ENCODE measurements at regions not wholly inside any gene's neighbourhood (a gene's known extent, or its start where the extent isn't known, plus 50 kb on each side); places are given as distances from the start of the nearest gene placed in this dataset.

- no peak for DNase-seq
These were observed 331.1 kb downstream of the RND3 start for GRCh38 chr2:150156415-150156814.

- no peak for DNase-seq
These were observed 333.1 kb downstream of the RND3 start for GRCh38 chr2:150154308-150154797.

GRCh38 chr2:150153646-150154307 lies 333.7 kb downstream of the RND3 start:
- DNase-seq: no peak

GRCh38 chr2:150152230-150152629 lies 335.2 kb downstream of the RND3 start:
- no peak for DNase-seq

GRCh38 chr2:150150144-150150543 lies 337.3 kb downstream of the RND3 start:
- no peak for DNase-seq

- DNase-seq: no peak
These were observed 339.4 kb downstream of the RND3 start for GRCh38 chr2:150147889-150148683.

- no peak for DNase-seq
These were observed 340.6 kb downstream of the RND3 start for GRCh38 chr2:150146879-150147278.

- no peak for DNase-seq
These were observed 342.2 kb downstream of the RND3 start for GRCh38 chr2:150145299-150145692.

GRCh38 chr2:150144546-150145298 lies 342.7 kb downstream of the RND3 start:
- no peak for DNase-seq

GRCh38 chr2:150143087-150143536 lies 344.4 kb downstream of the RND3 start:
- DNase-seq: no peak

GRCh38 chr2:150142561-150142960 lies 344.9 kb downstream of the RND3 start:
- no peak for DNase-seq

GRCh38 chr2:150141226-150142001 lies 346.1 kb downstream of the RND3 start:
- peak; percentile 7 for DNase-seq

GRCh38 chr2:150140777-150141176 lies 346.7 kb downstream of the RND3 start:
- DNase-seq: no peak

GRCh38 chr2:150138587-150138986 lies 348.9 kb downstream of the RND3 start:
- no peak for DNase-seq

GRCh38 chr2:150137338-150138069 lies 350.0 kb downstream of the RND3 start:
- DNase-seq: no peak

- no peak for DNase-seq
These were observed 350.6 kb downstream of the RND3 start for GRCh38 chr2:150136893-150137292.

GRCh38 chr2:150136401-150136800 lies 351.1 kb downstream of the RND3 start:
- DNase-seq: no peak

GRCh38 chr2:150135223-150135883 lies 352.1 kb downstream of the RND3 start:
- DNase-seq: no peak

- no peak for DNase-seq
These were observed 353.1 kb downstream of the RND3 start for GRCh38 chr2:150134223-150134857.

GRCh38 chr2:150133623-150134022 lies 353.8 kb downstream of the RND3 start:
- no peak for DNase-seq

Measured in NCI-H1105 treated with DMSO at 0.1 percent for 48 hours (cell line).